ENCODE measurements at regions not wholly inside any gene's neighbourhood (a gene's known extent, or its start where the extent isn't known, plus 50 kb on each side); places are given as distances from the start of the nearest gene placed in this dataset.

GRCh38 chr1:37133276-37134145, 99.2 kb upstream of the GRIK3 start:
- no peaks in the 10 kb centered on the region for H3K4me1 Mint-ChIP-seq
- no peak overlapping the region for H3K4me3 Mint-ChIP-seq
- CTCF ChIA-PET: no interaction called here

GRCh38 chr1:37134599-37134998, 100.3 kb upstream of the GRIK3 start:
- intact Hi-C loops (cut with micrococcal nuclease): no loop called here
- POLR2A ChIA-PET: no interaction called here
- H3K4me3 Mint-ChIP-seq: no peak overlapping the region

More at GRCh38 chr1:37133276-37134145, 99.2 kb upstream of the GRIK3 start:
- POLR2A ChIA-PET: no interaction called here
- H3K9me3 Mint-ChIP-seq: no peaks in the 10 kb centered on the region
- intact Hi-C loops (cut with micrococcal nuclease): no loop called here
- peaks cover 8% of the 10 kb centered on the region for H3K27me3 Mint-ChIP-seq
- H3K27ac Mint-ChIP-seq: no peak overlapping the region
- TF ChIP-seq, protein P1, sequence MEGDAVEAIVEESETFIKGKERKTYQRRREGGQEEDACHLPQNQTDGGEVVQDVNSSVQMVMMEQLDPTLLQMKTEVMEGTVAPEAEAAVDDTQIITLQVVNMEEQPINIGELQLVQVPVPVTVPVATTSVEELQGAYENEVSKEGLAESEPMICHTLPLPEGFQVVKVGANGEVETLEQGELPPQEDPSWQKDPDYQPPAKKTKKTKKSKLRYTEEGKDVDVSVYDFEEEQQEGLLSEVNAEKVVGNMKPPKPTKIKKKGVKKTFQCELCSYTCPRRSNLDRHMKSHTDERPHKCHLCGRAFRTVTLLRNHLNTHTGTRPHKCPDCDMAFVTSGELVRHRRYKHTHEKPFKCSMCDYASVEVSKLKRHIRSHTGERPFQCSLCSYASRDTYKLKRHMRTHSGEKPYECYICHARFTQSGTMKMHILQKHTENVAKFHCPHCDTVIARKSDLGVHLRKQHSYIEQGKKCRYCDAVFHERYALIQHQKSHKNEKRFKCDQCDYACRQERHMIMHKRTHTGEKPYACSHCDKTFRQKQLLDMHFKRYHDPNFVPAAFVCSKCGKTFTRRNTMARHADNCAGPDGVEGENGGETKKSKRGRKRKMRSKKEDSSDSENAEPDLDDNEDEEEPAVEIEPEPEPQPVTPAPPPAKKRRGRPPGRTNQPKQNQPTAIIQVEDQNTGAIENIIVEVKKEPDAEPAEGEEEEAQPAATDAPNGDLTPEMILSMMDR (IDR thresholded peaks at IDR 0.05): no peak
- ATAC-seq (ENCODE audit: low read depth) (no peak), DNase-seq (no peak)
- no peaks in the 10 kb centered on the region for H3K36me3 Mint-ChIP-seq (ENCODE audit: low read depth)

GRCh38 chr1:37135032-37135431, 100.7 kb upstream of the GRIK3 start:
- no peaks in the 10 kb centered on the region for H3K4me1 Mint-ChIP-seq
- DNase-seq (no peak), ATAC-seq (ENCODE audit: low read depth) (no peak)
- TF ChIP-seq, protein P1 (IDR thresholded peaks at IDR 0.05): no peak
- POLR2A ChIA-PET: no interaction called here
- no peaks in the 10 kb centered on the region for H3K36me3 Mint-ChIP-seq (ENCODE audit: low read depth)
- no peaks in the 10 kb centered on the region for H3K9me3 Mint-ChIP-seq
- CTCF ChIA-PET: no interaction called here
- H3K27me3 Mint-ChIP-seq: peaks cover 7% of the 10 kb centered on the region
- H3K27ac Mint-ChIP-seq: no peak overlapping the region
- intact Hi-C loops (cut with micrococcal nuclease): no loop called here
- no peak overlapping the region for H3K4me3 Mint-ChIP-seq

More at GRCh38 chr1:37134599-37134998, 100.3 kb upstream of the GRIK3 start:
- DNase-seq (no peak), ATAC-seq (ENCODE audit: low read depth) (no peak)
- no peaks in the 10 kb centered on the region for H3K4me1 Mint-ChIP-seq
- TF ChIP-seq, protein P1 (IDR thresholded peaks at IDR 0.05): no peak
- H3K27ac Mint-ChIP-seq: no peak overlapping the region
- no peaks in the 10 kb centered on the region for H3K9me3 Mint-ChIP-seq
- H3K36me3 Mint-ChIP-seq (ENCODE audit: low read depth): no peaks in the 10 kb centered on the region
- H3K27me3 Mint-ChIP-seq: peaks cover 8% of the 10 kb centered on the region
- CTCF ChIA-PET: no interaction called here

DNA sequence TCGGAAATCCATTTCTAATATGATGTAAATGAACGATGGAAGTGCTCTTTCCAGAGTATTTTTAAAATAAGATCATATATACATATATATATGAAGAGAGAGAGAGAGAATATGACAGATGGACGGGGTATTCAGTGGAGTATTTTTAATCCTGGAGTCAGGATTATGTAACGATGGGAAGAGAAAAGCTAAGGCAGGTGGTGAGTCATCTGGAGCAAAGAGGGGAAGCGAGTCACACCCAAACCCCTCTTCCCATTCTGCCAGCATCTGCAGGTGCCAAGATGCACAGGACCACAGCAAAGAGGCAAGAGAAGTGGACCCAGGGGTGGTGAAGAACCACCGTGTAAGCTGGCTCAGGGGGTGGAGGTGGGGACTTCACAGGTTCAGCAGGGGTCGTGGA, 102.7 kb upstream of the GRIK3 start:
- H3K4me3 Mint-ChIP-seq: no peak overlapping the region
- TF ChIP-seq, protein P1 (IDR thresholded peaks at IDR 0.05): no peak
- no peak overlapping the region for H3K27ac Mint-ChIP-seq
- intact Hi-C loops (cut with micrococcal nuclease): no loop called here
- H3K27me3 Mint-ChIP-seq: peaks cover 11% of the 10 kb centered on the region
- H3K9me3 Mint-ChIP-seq: no peaks in the 10 kb centered on the region
- DNase-seq (no peak), ATAC-seq (ENCODE audit: low read depth) (no peak)
- no peaks in the 10 kb centered on the region for H3K36me3 Mint-ChIP-seq (ENCODE audit: low read depth)
- CTCF ChIA-PET: no interaction called here
- no peaks in the 10 kb centered on the region for H3K4me1 Mint-ChIP-seq
- POLR2A ChIA-PET: no interaction called here

GRCh38 chr1:37137601-37138000, 103.3 kb upstream of the GRIK3 start:
- Mint-ChIP-seq H3K27ac (no peak overlapping the region), H3K27me3 (peaks cover 15% of the 10 kb centered on the region), H3K4me3 (no peak overlapping the region), H3K9me3 (no peaks in the 10 kb centered on the region), H3K4me1 (no peaks in the 10 kb centered on the region), H3K36me3 (ENCODE audit: low read depth) (no peaks in the 10 kb centered on the region)
- TF ChIP-seq, protein P1 (IDR thresholded peaks at IDR 0.05): no peak
- DNase-seq: no peak
- ChIA-PET POLR2A (no interaction called here), CTCF (no interaction called here)
- intact Hi-C loops (cut with micrococcal nuclease): no loop called here
- no peak for ATAC-seq (ENCODE audit: low read depth)

All from activated B cell treated with CpG ODN at 0.5 μM for 24 hours (primary cell).